Stomach (tissue), 4 donors: ENCODE measurements at regions not wholly inside any gene's neighbourhood (a gene's known extent, or its start where the extent isn't known, plus 50 kb on each side); places are given as distances from the start of the nearest gene placed in this dataset.

Experiments
- EP300 ChIP-seq: sonication (generic); formaldehyde crosslinking; IDR thresholded peaks from one replicate; pipeline ENCODE4 v1.6.1; 2017; ENCODE audit warnings: antibody characterized with exemption
- POLR2A ChIP-seq, 4 donors: fragments of 450-650 bp; IDR thresholded peaks; one replicate each; pipeline ENCODE4 v1.6.1; 2016; ENCODE audit warnings: antibody characterized with exemption in 4 of 4, control low read depth in 2 of 4, mild to moderate bottlenecking in 1 of 4, moderate library complexity in 1 of 4
- POLR2AphosphoS5 ChIP-seq, 3 donors: sonication (generic); formaldehyde crosslinking; IDR thresholded peaks; one replicate each; pipeline ENCODE4 v1.6.1; 2016; ENCODE audit warnings: antibody characterized with exemption in 3 of 3
- TF ChIP-seq, protein P1 (sequence below), 7 experiments: fragments of 450-650 bp in 4 of 7; fragments of 200-600 bp in 3 of 7; sonication (generic) in 3 of 7; IDR thresholded peaks; one replicate each; pipeline ENCODE4 v1.5.1; 2016 to 2019; ENCODE audit warnings: antibody characterized with exemption in 7 of 7, control low read depth in 2 of 7, mild to moderate bottlenecking in 1 of 7

GRCh38 chr6:40710626-40711330 lies 123.6 kb upstream of the LRFN2 start:
- TF ChIP-seq, protein P1, sequence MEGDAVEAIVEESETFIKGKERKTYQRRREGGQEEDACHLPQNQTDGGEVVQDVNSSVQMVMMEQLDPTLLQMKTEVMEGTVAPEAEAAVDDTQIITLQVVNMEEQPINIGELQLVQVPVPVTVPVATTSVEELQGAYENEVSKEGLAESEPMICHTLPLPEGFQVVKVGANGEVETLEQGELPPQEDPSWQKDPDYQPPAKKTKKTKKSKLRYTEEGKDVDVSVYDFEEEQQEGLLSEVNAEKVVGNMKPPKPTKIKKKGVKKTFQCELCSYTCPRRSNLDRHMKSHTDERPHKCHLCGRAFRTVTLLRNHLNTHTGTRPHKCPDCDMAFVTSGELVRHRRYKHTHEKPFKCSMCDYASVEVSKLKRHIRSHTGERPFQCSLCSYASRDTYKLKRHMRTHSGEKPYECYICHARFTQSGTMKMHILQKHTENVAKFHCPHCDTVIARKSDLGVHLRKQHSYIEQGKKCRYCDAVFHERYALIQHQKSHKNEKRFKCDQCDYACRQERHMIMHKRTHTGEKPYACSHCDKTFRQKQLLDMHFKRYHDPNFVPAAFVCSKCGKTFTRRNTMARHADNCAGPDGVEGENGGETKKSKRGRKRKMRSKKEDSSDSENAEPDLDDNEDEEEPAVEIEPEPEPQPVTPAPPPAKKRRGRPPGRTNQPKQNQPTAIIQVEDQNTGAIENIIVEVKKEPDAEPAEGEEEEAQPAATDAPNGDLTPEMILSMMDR (IDR thresholded peaks at IDR 0.05): no peak
- TF ChIP-seq POLR2A (IDR thresholded peaks at IDR 0.05) (no peak), POLR2AphosphoS5 (IDR thresholded peaks at IDR 0.05) (no peak), EP300 (no peak)
